GM23338 (cell line): ENCODE measurements at regions not wholly inside any gene's neighbourhood (a gene's known extent, or its start where the extent isn't known, plus 50 kb on each side); places are given as distances from the start of the nearest gene placed in this dataset.

Source experiments
- ATAC-seq: fragments of 200-7000 bp; cut with Tn5 transposase; 3 replicates; pipeline ENCODE4 v1.9.1; 2020
- DNase-seq: peaks from one replicate; pipeline ENCODE4 v3.0.0-alpha.2; 2015; ENCODE audit warnings: low spot score
- H2AFZ ChIP-seq: fragments of 200-600 bp; sonication (generic); 2 replicates; pipeline ENCODE4 v1.8.0; 2016; ENCODE audit warnings: antibody characterized with exemption, mild to moderate bottlenecking, moderate library complexity
- H3F3A ChIP-seq: fragments of 200-600 bp; sonication (generic); replicated peaks from 2 replicates; pipeline ENCODE4 v1.8.0; 2017; ENCODE audit warnings: antibody characterized with exemption, mixed run types, low read depth
- H3K27ac ChIP-seq: fragments of 200-600 bp; sonication (generic); 2 replicates; pipeline ENCODE4 v1.6.1; 2016; ENCODE audit warnings: low read depth
- H3K27me3 ChIP-seq: fragments of 200-600 bp; sonication (generic); 2 replicates; pipeline ENCODE4 v1.8.0; 2016; ENCODE audit warnings: mild to moderate bottlenecking, mixed run types, moderate library complexity; ENCODE audit not compliant: insufficient read depth
- H3K36me3 ChIP-seq: fragments of 200-600 bp; sonication (generic); 2 replicates; pipeline ENCODE4 v1.8.0; 2016; ENCODE audit warnings: mild to moderate bottlenecking; ENCODE audit not compliant: insufficient read depth
- H3K4me1 ChIP-seq: fragments of 200-600 bp; sonication (generic); 2 replicates; pipeline ENCODE4 v1.8.0; 2016; ENCODE audit warnings: mild to moderate bottlenecking, moderate library complexity; ENCODE audit not compliant: insufficient read depth
- H3K4me2 ChIP-seq: fragments of 200-600 bp; sonication (generic); 2 replicates; pipeline ENCODE4 v1.7.1; 2017; ENCODE audit warnings: mixed run types
- H3K4me3 ChIP-seq: fragments of 200-600 bp; sonication (generic); 2 replicates; pipeline ENCODE4 v1.6.1; 2016; ENCODE audit warnings: mixed run types
- H3K79me2 ChIP-seq: fragments of 200-600 bp; sonication (generic); replicated peaks from 2 replicates; pipeline ENCODE4 v1.8.0; 2017; ENCODE audit warnings: mild to moderate bottlenecking; ENCODE audit not compliant: insufficient read depth
- H3K9me2 ChIP-seq: fragments of 200-600 bp; sonication (generic); 2 replicates; pipeline ENCODE4 v1.8.0; 2017; ENCODE audit not compliant: insufficient read depth
- H4K20me1 ChIP-seq: fragments of 200-600 bp; sonication (generic); replicated peaks from 2 replicates; pipeline ENCODE4 v1.8.0; 2017; ENCODE audit warnings: mild to moderate bottlenecking; ENCODE audit not compliant: insufficient read depth
- H3K27ac Mint-ChIP-seq: 2 replicates; pipeline ENCODE4 v1.8.0; 2020; ENCODE audit warnings: inconsistent platforms, mild to moderate bottlenecking, moderate library complexity, mixed read lengths
- H3K27me3 Mint-ChIP-seq: 3 replicates; pipeline ENCODE4 v1.8.0; 2022; ENCODE audit warnings: low read depth, mild to moderate bottlenecking, moderate library complexity, mixed read lengths, inconsistent platforms; ENCODE audit not compliant: insufficient read depth, poor library complexity
- H3K36me3 Mint-ChIP-seq: 3 replicates; pipeline ENCODE4 v1.8.0; 2021; ENCODE audit warnings: low read depth, mild to moderate bottlenecking, inconsistent platforms, moderate library complexity, mixed read lengths
- H3K4me1 Mint-ChIP-seq: 3 replicates; pipeline ENCODE4 v1.8.0; 2020; ENCODE audit warnings: mild to moderate bottlenecking, inconsistent platforms, mixed read lengths
- H3K4me3 Mint-ChIP-seq: 3 replicates; pipeline ENCODE4 v1.8.0; 2021; ENCODE audit warnings: moderate library complexity, mild to moderate bottlenecking, inconsistent platforms, mixed read lengths
- H3K9me3 Mint-ChIP-seq: 3 replicates; pipeline ENCODE4 v1.8.0; 2020; ENCODE audit warnings: moderate library complexity, mild to moderate bottlenecking, inconsistent platforms, mixed read lengths
- CREB1 ChIP-seq: fragments of 250-450 bp; sonication (Bioruptor Pico); IDR thresholded peaks from 2 replicates; pipeline ENCODE4 v1.5.0; 2020; ENCODE audit warnings: low read depth, mild to moderate bottlenecking, moderate library complexity
- CTCF ChIP-seq, 2 experiments: fragments of 200-600 bp in 1 of 2; sonication (generic) in 1 of 2; conservative IDR thresholded peaks; 2 replicates each; pipeline versions ENCODE4 v1.5.1 to v1.6.1; 2016 to 2017; ENCODE audit warnings: antibody characterized with exemption in 2 of 2, low read depth in 2 of 2, mild to moderate bottlenecking in 2 of 2, moderate library complexity in 1 of 2
- ETS1 ChIP-seq: IDR thresholded peaks from 2 replicates; pipeline ENCODE4 v1.6.1; 2016; ENCODE audit warnings: antibody characterized with exemption
- EZH2 ChIP-seq: fragments of 200-600 bp; sonication (generic); IDR thresholded peaks from one replicate; pipeline ENCODE4 v1.8.0; 2017; ENCODE audit warnings: antibody characterized with exemption, mild to moderate bottlenecking, low read depth; ENCODE audit not compliant: unreplicated experiment
- EZH2phosphoT487 ChIP-seq: fragments of 200-600 bp; sonication (generic); IDR thresholded peaks from one replicate; pipeline ENCODE4 v1.8.1; 2018; ENCODE audit warnings: antibody characterized with exemption; ENCODE audit not compliant: unreplicated experiment
- JUNB ChIP-seq: IDR thresholded peaks from one replicate; pipeline ENCODE4 v1.6.1; 2016; ENCODE audit warnings: antibody characterized with exemption; ENCODE audit not compliant: unreplicated experiment
- NANOG ChIP-seq: IDR thresholded peaks from 2 replicates; pipeline ENCODE4 v1.6.1; 2016; ENCODE audit warnings: antibody characterized with exemption, borderline replicate concordance
- POLR2AphosphoS5 ChIP-seq: IDR thresholded peaks from 2 replicates; pipeline ENCODE4 v1.6.1; 2016; ENCODE audit warnings: antibody characterized with exemption, low read depth
- REST ChIP-seq: IDR thresholded peaks from one replicate; pipeline ENCODE4 v1.6.1; 2018; ENCODE audit warnings: antibody characterized with exemption; ENCODE audit not compliant: unreplicated experiment
- STAT1 ChIP-seq: IDR thresholded peaks from one replicate; pipeline ENCODE4 v1.6.1; 2016; ENCODE audit warnings: antibody characterized with exemption; ENCODE audit not compliant: unreplicated experiment
- ZNF114 ChIP-seq: fragments of 250-450 bp; sonication (Bioruptor Pico); IDR thresholded peaks from 2 replicates; pipeline ENCODE4 v1.5.0; 2020; ENCODE audit warnings: mild to moderate bottlenecking, moderate library complexity
- ZNF331 ChIP-seq: fragments of 250-450 bp; sonication (Bioruptor Pico); IDR thresholded peaks from 2 replicates; pipeline ENCODE4 v1.5.0; 2020; ENCODE audit warnings: low read depth, mild to moderate bottlenecking, moderate library complexity
- ZNF462 ChIP-seq: fragments of 250-450 bp; sonication (Bioruptor Pico); IDR thresholded peaks from 2 replicates; pipeline ENCODE4 v1.5.0; 2020; ENCODE audit warnings: mild to moderate bottlenecking, moderate library complexity

- H3K4me1 ChIP-seq = no peaks in the 10 kb centered on the region
- no peak overlapping the region for H3K4me2 ChIP-seq
- no peaks in the 10 kb centered on the region for H3F3A ChIP-seq
- no peaks in the 10 kb centered on the region for H3K36me3 ChIP-seq
- DNase-seq = no peak
- Mint-ChIP-seq H3K4me3 (no peak overlapping the region), H3K9me3 (peaks cover 5% of the 10 kb centered on the region), H3K27me3 (peaks cover 9% of the 10 kb centered on the region), H3K4me1 (peaks cover 5% of the 10 kb centered on the region; the same call in 1 of the 3 replicates), H3K36me3 (peaks cover 4% of the 10 kb centered on the region; the same call in 1 of the 3 replicates), H3K27ac (no peak overlapping the region)
- H4K20me1 ChIP-seq = no peaks in the 10 kb centered on the region
- no peaks in the 10 kb centered on the region for H3K79me2 ChIP-seq
- no peak overlapping the region for H2AFZ ChIP-seq
- no peaks in the 10 kb centered on the region for H3K9me2 ChIP-seq
- no peak overlapping the region for H3K27ac ChIP-seq
- no peak for ATAC-seq
- H3K27me3 ChIP-seq = no peaks in the 10 kb centered on the region
- TF ChIP-seq NANOG (no peak), ZNF114 (CRISPR knock-in tag) (no peak), REST (no peak), EZH2 (no peak), ETS1 (no peak), POLR2AphosphoS5 (no peak), CTCF (conservative IDR thresholded peaks at IDR 0.05; ENCODE audit: low read depth in 2 of 2) (no peak), CREB1 (no peak), STAT1 (no peak), ZNF462 (CRISPR knock-in tag) (no peak), JUNB (no peak), ZNF331 (CRISPR knock-in tag) (no peak), EZH2phosphoT487 (no peak)
- no peak overlapping the region for H3K4me3 ChIP-seq
Observed at GRCh38 chr4:3715855-3716630, 50.1 kb upstream of the ADRA2C start.
